ENCODE measurements at regions not wholly inside any gene's neighbourhood (a gene's known extent, or its start where the extent isn't known, plus 50 kb on each side); places are given as distances from the start of the nearest gene placed in this dataset.
"Not testable (repeated sequence)": the region's sequence is repeated elsewhere in the genome, so short reads cannot be mapped to it uniquely, and the experiment has no call there.

DNA sequence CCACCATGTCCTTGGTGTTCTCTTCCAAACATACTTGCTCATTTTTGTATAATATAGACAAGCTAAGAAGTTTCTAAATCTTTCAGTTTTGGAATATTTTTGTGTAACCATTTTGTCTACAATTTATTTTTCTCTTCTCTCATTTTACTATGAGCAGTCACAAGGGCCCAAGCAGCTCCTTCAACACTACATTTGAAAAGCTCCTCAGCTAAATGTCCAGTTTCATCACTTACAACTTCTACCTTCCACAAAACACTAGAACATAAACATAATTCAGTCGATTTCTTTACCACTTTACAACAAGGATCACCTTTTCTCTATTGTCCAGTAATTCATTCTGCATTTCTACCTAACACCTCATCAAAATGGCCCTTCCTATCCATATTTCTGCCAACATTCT lies 554.4 kb downstream of the RAB28 start:
- no peak for DNase-seq

DNA sequence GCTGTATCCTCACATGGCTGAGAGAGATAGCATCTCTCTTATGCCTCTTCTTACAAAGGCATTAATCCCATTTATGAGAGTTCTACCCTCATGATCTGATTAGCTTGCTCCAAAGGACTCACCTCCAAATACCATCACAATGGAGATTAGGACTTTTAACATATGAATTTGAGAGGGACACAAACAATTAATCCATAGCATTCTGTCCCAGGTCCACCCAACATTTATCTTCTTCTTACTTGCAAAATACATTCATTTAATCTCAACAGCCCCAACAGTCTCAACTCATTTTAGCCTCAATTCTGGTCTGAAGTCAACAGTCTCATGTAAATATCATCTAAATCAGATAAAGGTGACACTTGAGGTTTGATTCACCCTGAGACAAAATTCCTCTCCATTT lies 555.4 kb downstream of the RAB28 start:
- DNase-seq, result no peak

DNA sequence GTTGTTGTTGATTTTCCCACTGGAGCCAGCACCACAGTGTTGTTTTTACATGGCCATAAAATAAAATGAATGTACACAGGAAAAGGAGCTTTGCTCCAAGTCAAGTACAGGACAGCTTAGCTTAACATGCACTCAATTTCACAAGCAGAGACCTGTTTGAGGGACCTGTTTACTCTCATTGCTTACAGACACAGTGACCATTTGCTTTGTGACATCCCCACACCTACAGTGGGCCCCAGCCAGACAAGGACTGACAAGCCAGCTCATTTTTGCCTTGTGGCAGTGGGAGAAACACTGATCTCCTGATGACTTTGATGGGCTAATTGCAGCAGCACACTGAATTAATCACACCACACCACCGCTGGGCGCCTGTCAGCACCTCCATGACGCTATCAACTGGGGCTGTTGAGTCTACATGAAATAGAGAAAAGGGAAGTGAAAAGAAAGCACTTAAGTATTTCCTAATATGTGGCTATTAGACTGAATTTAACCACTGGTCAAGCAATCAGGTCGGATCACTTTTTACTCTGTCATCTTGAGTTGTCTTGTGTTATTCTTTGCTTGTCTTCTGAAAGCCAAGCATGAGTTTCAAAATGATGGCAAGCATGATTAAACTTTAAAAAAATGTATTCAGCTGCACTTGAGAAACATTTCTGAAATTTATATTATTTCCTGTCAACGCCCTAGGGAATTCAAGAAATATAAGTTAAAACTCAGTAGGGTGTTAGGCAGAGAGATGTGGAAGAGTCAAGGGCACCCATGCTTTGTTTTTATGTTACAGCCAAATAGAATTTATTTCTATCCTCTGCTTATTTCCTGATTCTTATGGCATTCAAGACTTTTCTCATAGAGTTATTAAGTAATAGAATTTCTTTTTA lies 557.7 kb downstream of the RAB28 start:
- DNase-seq, result no peak

GRCh38 chr4:12924728-12925320 lies 559.3 kb downstream of the RAB28 start:
- DNase-seq, result no peak

- no peak for DNase-seq
Measured at GRCh38 chr4:12924253-12924652, 559.9 kb downstream of the RAB28 start.

DNA sequence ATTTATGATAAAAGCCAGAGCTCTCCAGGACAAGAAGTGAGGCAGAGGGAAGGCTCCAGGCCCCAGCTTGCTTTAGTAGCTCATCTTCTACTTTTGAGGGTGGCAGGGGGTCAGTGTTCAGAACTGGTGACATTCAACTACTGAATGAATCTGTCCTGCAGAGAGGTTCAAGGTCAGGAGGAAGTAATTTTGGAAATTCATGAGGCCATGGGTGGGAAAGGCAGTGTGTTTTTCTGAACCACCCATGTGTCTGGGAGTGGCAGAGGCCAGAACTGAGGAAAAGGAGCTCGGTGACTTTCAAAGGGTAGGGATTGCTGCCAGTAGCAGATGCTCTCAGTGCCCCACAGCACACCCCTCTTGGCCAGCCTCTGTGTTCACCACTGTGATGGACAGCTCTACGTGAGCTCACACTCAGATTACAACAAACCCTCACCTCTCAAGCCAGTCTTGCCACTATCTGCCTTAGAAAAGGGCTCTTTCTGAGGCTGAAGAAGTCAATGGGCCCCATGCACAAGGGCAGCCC lies 571.2 kb downstream of the RAB28 start:
- no peak for DNase-seq

GRCh38 chr4:12911750-12912358 lies 572.3 kb downstream of the RAB28 start:
- no peak for DNase-seq

DNA sequence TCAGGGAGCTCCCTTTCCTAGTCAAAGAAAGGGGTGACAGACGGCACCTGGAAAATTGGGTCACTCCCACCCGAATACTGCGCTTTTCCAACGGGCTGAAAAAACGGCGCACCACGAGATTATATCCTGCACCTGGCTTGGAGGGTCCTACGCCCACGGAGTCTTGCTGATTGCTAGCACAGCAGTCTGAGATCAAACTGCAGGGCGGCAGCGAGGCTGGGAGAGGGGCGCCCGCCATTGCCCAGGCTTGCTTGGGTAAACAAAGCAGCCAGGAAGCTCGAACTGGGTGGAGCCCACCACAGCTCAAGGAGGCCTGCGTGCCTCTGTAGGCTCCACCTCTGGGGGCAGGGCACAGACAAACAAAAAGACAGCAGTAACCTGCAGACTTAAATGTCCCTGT lies 580.5 kb downstream of the RAB28 start:
- not testable (repeated sequence) for DNase-seq

DNA sequence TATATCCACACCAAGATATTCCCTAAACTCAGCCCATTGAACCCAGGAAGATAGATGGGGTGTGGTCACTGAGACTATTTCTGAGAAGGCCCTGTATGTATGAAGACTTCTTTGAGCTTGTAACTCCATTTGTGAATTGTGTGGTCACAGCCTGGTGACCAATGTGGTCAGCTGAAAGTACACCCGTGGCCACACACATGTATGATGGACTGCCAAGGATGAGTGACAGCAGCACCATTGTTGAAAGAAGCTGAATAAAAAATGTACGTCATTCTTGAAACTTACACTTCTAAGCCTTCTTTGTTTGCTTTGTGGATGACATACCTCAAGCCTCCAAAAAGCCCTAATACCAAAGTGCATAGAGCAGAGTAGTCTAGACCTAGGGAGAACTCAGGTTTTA lies 581.4 kb downstream of the RAB28 start:
- no peak for DNase-seq

DNA sequence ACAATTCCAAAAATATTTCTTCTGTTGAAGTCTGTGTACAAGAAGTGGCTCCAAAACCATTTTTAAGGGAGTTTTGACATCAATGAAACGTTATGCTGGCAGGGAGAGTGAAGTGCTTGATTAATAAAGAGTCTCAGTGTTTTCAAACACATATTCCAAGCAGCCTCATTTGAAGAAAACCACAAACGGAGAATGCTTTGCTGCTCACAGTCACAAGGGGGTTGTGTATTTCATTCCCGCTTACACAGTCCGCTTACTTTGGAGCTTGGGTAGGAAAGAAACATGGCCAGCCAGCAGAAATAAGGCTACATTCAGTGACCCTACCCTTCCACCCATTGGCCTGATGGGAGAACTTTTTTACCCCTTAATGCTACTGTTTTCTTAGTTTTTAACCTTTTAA lies 586.2 kb downstream of the RAB28 start:
- no peak for DNase-seq

DNA sequence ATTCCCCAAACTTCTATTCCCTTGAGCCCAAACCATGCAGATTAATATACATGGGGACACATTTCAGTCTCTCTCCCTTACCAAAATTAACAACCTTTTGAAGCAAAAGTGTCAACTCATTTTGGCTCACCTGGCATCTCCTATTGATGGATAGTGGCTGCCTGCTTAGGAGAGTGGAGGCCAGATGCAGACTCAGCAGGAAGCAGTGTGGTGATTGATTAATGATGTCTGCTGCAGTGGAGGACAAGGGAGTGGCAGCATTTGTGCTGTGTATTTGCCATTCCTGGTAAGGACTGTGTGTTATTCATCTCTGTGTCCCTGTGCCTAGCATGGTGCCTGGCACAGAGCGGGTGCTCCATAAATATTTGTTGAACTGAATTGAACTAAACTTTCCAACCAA lies 590.1 kb downstream of the RAB28 start:
- DNase-seq, result no peak

DNA sequence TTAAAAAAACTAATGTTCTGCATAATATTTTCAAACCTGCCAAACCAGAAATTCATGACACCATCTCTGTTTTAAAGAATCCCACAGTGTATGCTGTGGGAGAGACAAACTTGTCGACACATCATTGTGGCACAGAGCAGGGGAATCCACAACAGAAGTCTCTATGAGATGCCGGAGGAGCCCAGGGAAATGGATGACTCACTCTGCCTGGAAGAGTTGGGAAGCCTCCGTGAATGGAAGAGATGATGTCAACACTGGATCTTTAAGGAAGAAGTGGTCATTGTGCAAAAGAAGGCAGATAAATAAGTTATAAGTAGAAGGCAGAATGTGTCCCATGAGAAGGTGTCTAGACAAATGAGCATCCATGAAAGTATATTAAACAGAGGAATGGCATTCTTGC lies 595.1 kb downstream of the RAB28 start:
- DNase-seq, result no peak

- DNase-seq, result no peak
Measured at GRCh38 chr4:12884846-12885796, 599.0 kb downstream of the RAB28 start.

DNA sequence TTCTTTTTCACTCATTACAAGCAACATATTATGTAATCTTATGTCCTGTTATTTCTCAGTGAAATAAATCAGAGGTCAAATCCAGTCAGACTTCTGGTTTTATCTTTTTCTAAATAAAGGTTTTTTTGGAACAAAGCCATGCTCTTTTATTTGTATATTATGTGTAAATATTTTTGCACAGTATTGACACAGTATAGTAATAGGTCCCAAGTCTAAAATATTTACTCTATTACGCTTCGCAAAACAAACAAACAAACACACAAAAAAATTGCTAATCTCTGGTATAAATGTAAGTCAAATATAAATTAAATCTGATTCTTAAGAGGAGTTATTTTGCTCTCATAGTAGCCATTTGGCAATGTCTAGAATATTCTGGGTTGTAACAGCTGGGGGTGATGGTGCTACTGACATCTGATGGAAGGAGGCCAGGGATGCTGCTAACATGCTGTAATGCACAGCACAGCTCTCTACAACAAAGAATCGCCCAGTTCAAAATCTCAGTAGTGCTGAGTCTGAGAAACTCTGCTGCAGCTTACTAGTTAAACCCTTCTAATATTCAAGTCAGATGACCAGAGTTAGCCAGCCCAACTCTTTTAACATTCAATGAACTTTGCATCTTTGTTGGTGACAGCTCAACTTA lies 602.1 kb downstream of the RAB28 start:
- DNase-seq, result no peak

GRCh38 chr4:12880844-12881243 lies 603.3 kb downstream of the RAB28 start:
- no peak for DNase-seq

DNA sequence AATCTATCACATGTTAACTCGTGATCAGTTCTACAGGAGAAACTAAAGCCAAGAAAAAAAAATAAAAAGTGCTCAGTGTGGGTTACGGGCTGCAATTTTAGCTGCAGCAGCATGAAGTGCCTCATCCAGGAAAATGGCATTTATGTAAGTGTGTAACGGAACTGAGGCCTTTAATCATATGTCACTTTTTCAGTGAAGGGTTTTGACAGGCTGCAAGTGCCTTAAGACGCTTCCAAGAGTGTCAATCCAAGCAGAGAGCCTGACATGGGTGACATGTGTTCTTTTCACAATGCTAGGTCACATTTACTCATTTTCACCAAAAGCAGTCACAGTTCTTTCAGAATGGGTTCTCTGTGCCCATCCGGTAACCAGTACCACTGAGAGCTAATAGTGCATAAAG lies 604.6 kb downstream of the RAB28 start:
- DNase-seq, result no peak

DNA sequence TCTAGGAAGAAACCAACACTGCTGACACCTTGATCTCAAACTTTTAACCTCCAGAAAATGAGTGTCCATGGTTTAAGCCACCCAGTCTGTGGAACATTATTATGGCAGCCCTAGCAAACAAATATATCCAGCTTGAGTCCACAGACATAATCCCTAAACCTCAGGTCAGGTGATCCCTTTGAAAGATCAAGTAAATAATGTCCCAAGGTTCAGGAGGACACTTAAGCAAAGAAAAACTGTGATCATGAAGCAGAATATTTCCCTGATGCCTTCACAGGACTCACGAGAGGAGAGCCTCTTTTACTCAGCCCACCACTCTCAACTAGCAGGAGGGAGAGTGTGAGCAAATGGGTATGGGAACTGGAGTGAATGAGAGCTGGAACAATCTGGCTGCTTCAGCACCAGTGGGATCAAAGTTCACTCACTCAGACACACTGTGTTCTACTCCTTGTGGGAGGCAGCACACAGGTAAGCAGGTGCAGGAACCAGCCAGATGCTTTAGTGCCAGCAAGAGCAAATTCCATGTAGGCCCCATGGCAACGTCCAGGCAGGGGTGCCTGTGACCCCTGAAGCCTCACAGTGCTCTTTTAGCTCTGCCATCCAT lies 608.4 kb downstream of the RAB28 start:
- no peak for DNase-seq

DNA sequence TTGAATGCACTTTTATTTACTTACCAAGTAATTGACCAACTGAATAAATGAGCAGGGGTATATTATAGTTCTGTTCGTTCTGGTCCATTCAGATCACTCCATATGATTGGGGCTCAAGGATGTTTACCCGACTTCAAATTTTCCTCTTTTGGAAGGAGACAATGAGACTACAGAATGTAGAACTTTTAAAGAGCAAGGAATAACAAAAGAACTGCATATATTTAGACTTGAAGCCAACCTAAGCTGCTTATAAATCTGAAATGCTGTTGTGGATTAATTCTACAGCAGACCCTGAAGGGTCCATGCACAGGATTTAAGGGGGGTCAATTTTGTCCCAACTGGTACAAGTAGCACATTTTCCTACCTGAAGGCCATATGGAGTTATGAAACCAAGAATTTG lies 610.8 kb downstream of the RAB28 start:
- no peak for DNase-seq

DNA sequence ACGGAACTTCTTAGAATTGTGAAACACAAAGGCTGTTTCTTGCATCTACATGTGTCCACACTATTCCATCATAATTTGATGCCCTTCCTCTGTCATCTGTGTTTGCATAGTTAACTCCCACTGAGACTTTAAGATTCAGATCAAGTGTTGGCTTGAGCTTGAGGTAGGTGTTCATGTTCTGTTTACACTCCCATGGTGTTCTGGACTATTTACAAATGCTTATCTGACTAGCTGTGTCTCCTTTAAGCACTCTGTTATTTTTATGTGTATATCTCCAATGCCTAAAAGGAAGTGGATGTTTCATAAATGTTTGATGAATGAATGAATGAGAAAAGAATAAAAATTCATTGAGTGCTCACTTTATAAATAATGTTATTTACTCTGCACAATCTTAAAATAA lies 622.7 kb downstream of the RAB28 start:
- no peak for DNase-seq

DNA sequence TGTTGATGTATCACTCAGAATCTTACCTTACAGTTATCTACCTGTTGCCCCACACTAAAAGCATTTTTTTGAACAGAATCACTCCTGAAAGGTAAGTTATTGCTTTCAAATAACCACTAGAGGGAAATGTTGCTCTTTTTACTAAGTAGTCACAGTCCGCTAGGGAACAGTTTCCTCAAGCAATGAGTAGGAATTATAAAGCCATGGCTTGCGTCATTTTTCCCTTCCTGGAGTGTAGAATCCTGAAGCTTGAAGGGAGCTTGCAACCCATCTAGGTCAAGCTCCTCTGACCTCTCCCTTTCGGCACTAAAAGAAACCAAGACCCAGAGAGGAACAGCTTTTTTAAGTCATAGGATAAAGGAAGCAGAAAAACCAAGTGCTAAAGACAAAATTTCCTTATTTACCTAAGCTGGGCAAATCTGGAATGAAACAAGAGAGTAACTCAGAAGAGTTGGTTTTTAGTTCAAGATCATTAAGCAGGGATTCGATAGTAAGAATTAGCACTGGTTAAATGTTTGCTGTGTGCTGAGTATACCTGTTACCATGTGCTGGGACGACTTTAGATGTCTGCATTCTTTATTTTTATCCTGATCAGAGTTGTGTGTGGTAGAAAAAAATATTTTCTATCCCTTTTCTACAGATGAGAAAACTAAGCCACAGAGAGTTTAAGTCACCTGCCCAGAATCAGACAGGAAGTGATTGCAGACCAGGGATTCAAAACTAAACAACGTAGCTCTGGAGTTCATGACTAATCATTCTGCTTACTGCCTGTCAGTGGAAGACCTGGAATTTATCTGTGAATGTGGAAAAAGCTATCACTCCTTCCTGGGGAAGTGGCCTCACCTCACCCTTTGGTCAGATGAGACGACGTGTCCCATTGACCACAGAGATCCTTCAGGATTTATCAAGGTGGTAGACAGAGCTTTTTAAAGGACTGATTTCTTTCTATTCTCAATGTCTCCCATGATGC lies 631.5 kb downstream of the RAB28 start:
- DNase-seq, result no peak

DNA sequence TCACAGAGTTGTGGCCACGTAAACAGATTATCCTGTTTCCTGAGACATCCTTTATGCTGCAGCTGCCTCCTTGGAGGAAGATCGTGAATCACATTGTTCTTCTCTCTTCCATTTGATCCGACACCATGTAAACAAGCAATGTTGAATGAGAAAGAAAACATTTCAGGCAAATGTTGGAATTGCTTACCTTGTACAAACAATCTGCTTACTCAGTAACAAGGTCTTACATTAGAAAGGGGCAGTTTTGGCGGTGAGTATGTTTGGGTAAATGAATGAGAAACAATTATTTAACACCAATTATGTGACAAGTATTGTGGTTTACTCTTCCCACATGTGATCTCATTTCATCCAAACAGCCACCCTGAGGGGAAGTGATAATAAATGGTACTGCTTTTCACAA lies 637.8 kb downstream of the RAB28 start:
- no peak for DNase-seq

Data from activated T-cell treated with anti-CD3 and anti-CD28 coated beads, Interleukin-2, amount 50 U/mL, for 48 hours (primary cell).